H1 (cell line): ENCODE measurements at regions not wholly inside any gene's neighbourhood (a gene's known extent, or its start where the extent isn't known, plus 50 kb on each side); places are given as distances from the start of the nearest gene placed in this dataset.

Source experiments
- CTCF ChIA-PET: fragments of 300-600 bp; sonication (Branson Sonifier 250); formaldehyde crosslinking; loops from one replicate; lab custom pipeline; 2021; ENCODE audit not compliant: partially characterized antibody; lab: Charles Lee
- POLR2A ChIA-PET: fragments of 300-600 bp; sonication (Branson Sonifier 250); formaldehyde crosslinking; loops from one replicate; lab custom pipeline; 2021; ENCODE audit warnings: inconsistent platforms; ENCODE audit not compliant: partially characterized antibody; lab: Charles Lee
- DNase-seq, 2 experiments: peaks; one replicate each; pipeline versions ENCODE4 v3.0.0 to v3.0.0-alpha.2; 2010 to 2022; ENCODE audit warnings: low spot score in 2 of 2, low read depth in 1 of 2, mixed read lengths in 1 of 2
- FAIRE-seq: peaks from 2 replicates; lab custom pipeline; 2011; peaks lifted over from hg19 to GRCh38; lab: Jason Lieb, UNC
- H2AFZ ChIP-seq: 2 replicates; pipeline ENCODE4 v1.8.1; 2012; ENCODE audit warnings: low read length, inconsistent platforms
- H2AK5ac ChIP-seq: 2 replicates; pipeline ENCODE4 v1.6.1; 2013; ENCODE audit warnings: low read depth, low read length
- H2BK120ac ChIP-seq: replicated peaks from 2 replicates; pipeline ENCODE3; 2013; ENCODE audit warnings: low read depth, low read length, inconsistent platforms
- H2BK12ac ChIP-seq: 2 replicates; pipeline ENCODE4 v1.6.1; 2013; ENCODE audit warnings: low read depth, low read length
- H2BK15ac ChIP-seq: 2 replicates; pipeline ENCODE4 v1.6.1; 2013; ENCODE audit warnings: low read length
- H2BK20ac ChIP-seq: 2 replicates; pipeline ENCODE4 v1.6.1; 2013; ENCODE audit warnings: low read length
- H2BK5ac ChIP-seq: 2 replicates; pipeline ENCODE4 v1.6.1; 2013; ENCODE audit warnings: low read depth, low read length
- H3K14ac ChIP-seq: 2 replicates; pipeline ENCODE4 v1.6.1; 2013; ENCODE audit warnings: inconsistent platforms; ENCODE audit not compliant: insufficient read length
- H3K18ac ChIP-seq: 2 replicates; pipeline ENCODE4 v1.6.1; 2013; ENCODE audit warnings: low read length; ENCODE audit errors: extremely low read depth
- H3K23ac ChIP-seq: 2 replicates; pipeline ENCODE4 v1.6.1; 2013; ENCODE audit warnings: inconsistent platforms; ENCODE audit not compliant: insufficient read length
- H3K23me2 ChIP-seq: 2 replicates; pipeline ENCODE4 v1.6.1; 2013; ENCODE audit warnings: low read depth, low read length
- H3K27ac ChIP-seq: 2 replicates; pipeline ENCODE4 v1.6.1; 2011; ENCODE audit warnings: low read depth, low read length, inconsistent platforms
- H3K27me3 ChIP-seq, 4 experiments: replicated peaks in 1 of 4; 1 replicate in 1 of 4; 2 replicates in 3 of 4; pipeline versions ENCODE4 v1.6.1 to v1.8.1; 2011 to 2013; ENCODE audit warnings: low read length in 3 of 4, mild to moderate bottlenecking in 3 of 4, inconsistent platforms in 2 of 4, mixed read lengths in 2 of 4, moderate library complexity in 1 of 4; ENCODE audit not compliant: control insufficient read depth in 3 of 4, insufficient read depth in 3 of 4; ENCODE audit errors: extremely low read depth in 1 of 4
- H3K36me3 ChIP-seq, 4 experiments: 2 replicates each; pipeline versions ENCODE4 v1.6.1 to v1.8.1; 2011 to 2013; ENCODE audit warnings: mild to moderate bottlenecking in 4 of 4, low read length in 3 of 4, moderate library complexity in 2 of 4, control low read depth in 1 of 4, inconsistent platforms in 1 of 4; ENCODE audit not compliant: insufficient read depth in 4 of 4, control insufficient read depth in 2 of 4
- H3K4ac ChIP-seq: replicated peaks from 2 replicates; pipeline ENCODE3; 2013; ENCODE audit warnings: low read length, low read depth, mixed read lengths, inconsistent platforms; ENCODE audit not compliant: insufficient read length
- H3K4me1 ChIP-seq, 4 experiments: replicated peaks in 1 of 4; 1 replicate in 1 of 4; 2 replicates in 3 of 4; pipeline versions ENCODE4 v1.6.1 to v1.8.1; 2011 to 2013; ENCODE audit warnings: low read length in 3 of 4, inconsistent platforms in 2 of 4, mixed read lengths in 1 of 4; ENCODE audit not compliant: insufficient read depth in 4 of 4, control insufficient read depth in 3 of 4
- H3K4me2 ChIP-seq, 2 experiments: 2 replicates each; pipeline versions ENCODE4 v1.6.1 to v1.8.1; 2011 to 2013; ENCODE audit warnings: low read depth in 2 of 2, low read length in 2 of 2, control low read depth in 1 of 2, inconsistent platforms in 1 of 2, mild to moderate bottlenecking in 1 of 2; ENCODE audit not compliant: insufficient read depth in 1 of 2
- H3K4me3 ChIP-seq, 4 experiments: fragments of 200-600, 300-600 bp in 1 of 4; sonication (generic), shearing (Covaris generic), sonication (Bioruptor Twin) in 1 of 4; 2 replicates each; pipeline versions ENCODE4 v1.5.1 to v1.8.1; 2011 to 2016; ENCODE audit warnings: low read length in 4 of 4, low read depth in 3 of 4, control low read depth in 2 of 4, inconsistent platforms in 2 of 4, mild to moderate bottlenecking in 2 of 4, mixed read lengths in 1 of 4, moderate library complexity in 1 of 4; ENCODE audit not compliant: insufficient read depth in 2 of 4; ENCODE audit errors: extremely low read depth in 1 of 4
- H3K56ac ChIP-seq: replicated peaks from 2 replicates; pipeline ENCODE3; 2013; ENCODE audit warnings: low read depth, mild to moderate bottlenecking, mixed read lengths, low read length, inconsistent platforms; ENCODE audit not compliant: insufficient read length
- H3K79me1 ChIP-seq: 2 replicates; pipeline ENCODE4 v1.6.1; 2013; ENCODE audit warnings: low read depth, low read length, control low read depth
- H3K79me2 ChIP-seq, 2 experiments: 2 replicates each; pipeline versions ENCODE4 v1.6.1 to v1.8.1; 2012 to 2013; ENCODE audit warnings: low read length in 2 of 2, mild to moderate bottlenecking in 2 of 2, inconsistent platforms in 1 of 2; ENCODE audit not compliant: insufficient read depth in 2 of 2, control insufficient read depth in 1 of 2
- H3K9ac ChIP-seq, 4 experiments: replicated peaks in 1 of 4; 1 replicate in 1 of 4; 2 replicates in 3 of 4; pipeline versions ENCODE4 v1.6.1 to v1.8.1; 2011 to 2013; ENCODE audit warnings: low read depth in 3 of 4, low read length in 3 of 4, control low read depth in 2 of 4, mild to moderate bottlenecking in 2 of 4, moderate library complexity in 2 of 4, inconsistent platforms in 1 of 4; ENCODE audit errors: extremely low read depth in 1 of 4
- H3K9me3 ChIP-seq, 2 experiments: 2 replicates each; pipeline versions ENCODE4 v1.6.1 to v1.8.1; 2012 to 2013; ENCODE audit warnings: mild to moderate bottlenecking in 2 of 2, moderate library complexity in 2 of 2, control low read depth in 1 of 2, inconsistent platforms in 1 of 2, low read depth in 1 of 2, low read length in 1 of 2, mixed read lengths in 1 of 2; ENCODE audit not compliant: insufficient read depth in 2 of 2
- H4K20me1 ChIP-seq, 2 experiments: replicated peaks in 1 of 2; 2 replicates each; pipeline versions ENCODE3 to v1.8.1; 2011 to 2013; ENCODE audit warnings: inconsistent platforms in 2 of 2, low read length in 2 of 2, mild to moderate bottlenecking in 1 of 2; ENCODE audit not compliant: insufficient read depth in 2 of 2, control insufficient read depth in 1 of 2
- H4K5ac ChIP-seq: 2 replicates; pipeline ENCODE4 v1.6.1; 2013; ENCODE audit warnings: low read length, low read depth, mixed read lengths, inconsistent platforms; ENCODE audit not compliant: insufficient read length
- H4K8ac ChIP-seq: 2 replicates; pipeline ENCODE4 v1.8.0; 2013; ENCODE audit warnings: mild to moderate bottlenecking, moderate library complexity, low read length, inconsistent platforms; ENCODE audit not compliant: insufficient read depth; ENCODE audit errors: extremely low read depth
- H4K91ac ChIP-seq: replicated peaks from 2 replicates; pipeline ENCODE3; 2013; ENCODE audit warnings: low read length, mixed read lengths, inconsistent platforms; ENCODE audit not compliant: insufficient read length
- SIN3A ChIP-seq, 2 experiments: IDR thresholded peaks in 1 of 2; conservative IDR thresholded peaks in 1 of 2; 2 replicates each; pipeline ENCODE4 v1.6.1; 2011 to 2012; ENCODE audit warnings: low read length in 2 of 2, improper control_type of control experiment in 1 of 2, low read depth in 1 of 2, mild to moderate bottlenecking in 1 of 2
- SIRT6 ChIP-seq: IDR thresholded peaks from one replicate; pipeline ENCODE4 v1.7.1; 2012; ENCODE audit warnings: low read length, inconsistent platforms
- SP2 ChIP-seq: IDR thresholded peaks from 2 replicates; pipeline ENCODE4 v1.6.1; 2012; ENCODE audit warnings: mild to moderate bottlenecking, low read length, inconsistent platforms
- WGBS, 2 experiments: shearing (Covaris generic) in 1 of 2; methylation state at CpG; one replicate each; pipeline versions ENCODE4 v1.1.6 to v1.1.7; 2013 to 2015; ENCODE audit warnings: low lambda C conversion rate in 2 of 2, mixed read lengths in 2 of 2, inconsistent platforms in 1 of 2, low coverage in 1 of 2, missing lambda C conversion rate in 1 of 2; ENCODE audit not compliant: insufficient replicate concordance in 2 of 2, insufficient coverage in 1 of 2, insufficient read length in 1 of 2; ENCODE audit errors: extremely low coverage in 1 of 2, missing lambda C conversion rate in 1 of 2; 5-methylcytosine and 5-hydroxymethylcytosine counted together

GRCh38 chr2:106976548-106976947, 90.6 kb upstream of the ST6GAL2 start:
- H3K18ac ChIP-seq, result no peak overlapping the region
- H3K4ac ChIP-seq, result no peak overlapping the region
- WGBS, 2 experiments, result 91% methylated on average over 6 of the region's 6 CpGs; no CpG with 5 or more reads in 1 of the 2 experiments
- H4K91ac ChIP-seq, result no peak overlapping the region
- H3K27me3 ChIP-seq, result no peaks in the 10 kb centered on the region
- H4K8ac ChIP-seq, result no peak overlapping the region; the same call in 1 of the 2 replicates
- H3K4me1 ChIP-seq, result no peaks in the 10 kb centered on the region
- H3K36me3 ChIP-seq, result no peaks in the 10 kb centered on the region
- H3K79me1 ChIP-seq, result no peaks in the 10 kb centered on the region
- no peak overlapping the region for H2AFZ ChIP-seq
- H2BK5ac ChIP-seq, result no peak overlapping the region
- no peak overlapping the region for H4K5ac ChIP-seq
- no peaks in the 10 kb centered on the region for H3K9me3 ChIP-seq
- H3K23ac ChIP-seq, result no peak overlapping the region
- no peaks in the 10 kb centered on the region for H3K79me2 ChIP-seq
- no peak overlapping the region for H3K4me3 ChIP-seq
- H2BK15ac ChIP-seq, result no peak overlapping the region
- H2BK20ac ChIP-seq, result no peak overlapping the region
- POLR2A ChIA-PET, result no interaction called here
- CTCF ChIA-PET, result interaction anchor here (0.9 kb wide), 1 partner anchor 9 kb away, joined by 3 read pairs; no protein-coding TSS in a partner anchor
- H3K4me2 ChIP-seq, result no peak overlapping the region
- no peaks in the 10 kb centered on the region for H4K20me1 ChIP-seq
- no peak overlapping the region for H2BK12ac ChIP-seq
- no peak overlapping the region for H3K27ac ChIP-seq
- H2BK120ac ChIP-seq, result no peak overlapping the region
- no peak overlapping the region for H3K9ac ChIP-seq
- H3K23me2 ChIP-seq, result no peaks in the 10 kb centered on the region
- no peak overlapping the region for H2AK5ac ChIP-seq
- no peak overlapping the region for H3K56ac ChIP-seq
- TF ChIP-seq SIN3A (conservative IDR thresholded peaks at IDR 0.05 in 1 of 2, IDR thresholded peaks at IDR 0.05 in 1 of 2; ENCODE audit: low read depth in 1 of 2, low read length in 2 of 2) (no peak), SIRT6 (no peak), SP2 (no peak)
- DNase-seq (no peak), FAIRE-seq (no peak)
- H3K14ac ChIP-seq, result no peak overlapping the region
